Retina (tissue), 1 donor: ENCODE measurements at regions not wholly inside any gene's neighbourhood (a gene's known extent, or its start where the extent isn't known, plus 50 kb on each side); places are given as distances from the start of the nearest gene placed in this dataset.

Experiments used
- DNase-seq: peaks from one replicate; pipeline ENCODE4 v3.0.0-alpha.2; 2016

- no peak for DNase-seq
Observed at GRCh38 chrX:151239751-151240150, 63.4 kb downstream of the GPR50 start.

- no peak for DNase-seq
Observed at GRCh38 chrX:151240237-151240636, 63.9 kb downstream of the GPR50 start.

GRCh38 chrX:151268836-151269235, 92.5 kb downstream of the GPR50 start:
- DNase-seq = no peak

- no peak for DNase-seq
Observed at GRCh38 chrX:151279161-151279560, 102.8 kb downstream of the GPR50 start.

GRCh38 chrX:151287954-151288353, 109.1 kb upstream of the VMA21 start:
- no peak for DNase-seq

- DNase-seq = no peak
Observed at GRCh38 chrX:151323054-151323453, 74.0 kb upstream of the VMA21 start.

- DNase-seq = no peak
Observed at GRCh38 chrX:151336809-151337208, 60.2 kb upstream of the VMA21 start.

- peak; percentile 54 for DNase-seq
Observed at GRCh38 chrX:151346931-151347543, 50.0 kb upstream of the VMA21 start.
